ENCODE measurements at regions not wholly inside any gene's neighbourhood (a gene's known extent, or its start where the extent isn't known, plus 50 kb on each side); places are given as distances from the start of the nearest gene placed in this dataset.
A peak's percentile ranks its signal among the peaks of the same experiment; 100 is the strongest.

GRCh38 chr1:168391851-168392681, 111.4 kb downstream of the TBX19 start:
- no peak for TF ChIP-seq EP300 (IDR thresholded peaks at IDR 0.05)
- TF ChIP-seq POLR2AphosphoS5 (IDR thresholded peaks at IDR 0.05), result no peak
- TF ChIP-seq POLR2A (IDR thresholded peaks at IDR 0.05), result no peak
- no peak for TF ChIP-seq CTCF (IDR thresholded peaks at IDR 0.05)
- no peak for ATAC-seq
- 53 to 55% methylated on average over 7 of the region's 8 CpGs for WGBS, 2 donors (ENCODE audit: low coverage in 1 of 2)
- H3K36me3 ChIP-seq, result no peaks in the 10 kb centered on the region
- H3K9me3 ChIP-seq, result no peaks in the 10 kb centered on the region
- H3K4me1 ChIP-seq, result peaks cover 0 to 24% (median 0%) of the 10 kb centered on the region in 3 donors
- H3K4me3 ChIP-seq, result no peak overlapping the region
- no peaks in the 10 kb centered on the region for H3K27me3 ChIP-seq
- no peak overlapping the region for H3K27ac ChIP-seq

- H3K9me3 ChIP-seq, result no peaks in the 10 kb centered on the region
- H3K36me3 ChIP-seq, result no peaks in the 10 kb centered on the region
- peaks cover 0 to 23% (median 0%) of the 10 kb centered on the region in 3 donors for H3K4me1 ChIP-seq
- no peaks in the 10 kb centered on the region for H3K27me3 ChIP-seq
- no peak overlapping the region for H3K27ac ChIP-seq
- no peak overlapping the region for H3K4me3 ChIP-seq
- TF ChIP-seq POLR2AphosphoS5 (IDR thresholded peaks at IDR 0.05), result no peak
- TF ChIP-seq EP300 (IDR thresholded peaks at IDR 0.05), result no peak
- no peak for TF ChIP-seq CTCF (IDR thresholded peaks at IDR 0.05)
- no peak for TF ChIP-seq POLR2A (IDR thresholded peaks at IDR 0.05)
- 39 to 64% methylated on average over 2 of the region's 2 CpGs for WGBS, 2 donors (ENCODE audit: low coverage in 1 of 2)
- ATAC-seq, result no peak
These were observed 109.6 kb downstream of the TBX19 start for GRCh38 chr1:168390271-168390670.

- no peaks in the 10 kb centered on the region for H3K9me3 ChIP-seq
- no peak for ATAC-seq
- TF ChIP-seq POLR2AphosphoS5 (IDR thresholded peaks at IDR 0.05) (no peak), POLR2A (IDR thresholded peaks at IDR 0.05) (no peak), CTCF (IDR thresholded peaks at IDR 0.05) (no peak), EP300 (IDR thresholded peaks at IDR 0.05) (no peak)
- no peak overlapping the region for H3K27ac ChIP-seq
- H3K27me3 ChIP-seq, result no peaks in the 10 kb centered on the region
- H3K4me1 ChIP-seq, result peaks cover 0 to 20% (median 0%) of the 10 kb centered on the region in 3 donors
- WGBS, 2 donors (ENCODE audit: low coverage in 1 of 2), result 72 to 91% methylated on average over 4 to 5 of the region's 5 CpGs
- H3K36me3 ChIP-seq, result no peaks in the 10 kb centered on the region
- no peak overlapping the region for H3K4me3 ChIP-seq
These were observed 107.4 kb downstream of the TBX19 start for GRCh38 chr1:168387781-168388760.

- TF ChIP-seq POLR2A (IDR thresholded peaks at IDR 0.05), result no peak
- Histone ChIP-seq H3K27me3 (no peaks in the 10 kb centered on the region), H3K4me3 (peak overlapping the region in 1 of 2 donors; percentile 18), H3K9me3 (no peaks in the 10 kb centered on the region), H3K27ac (no peak overlapping the region), H3K36me3 (no peaks in the 10 kb centered on the region), H3K4me1 (peaks cover 0 to 10% (median 0%) of the 10 kb centered on the region in 3 donors)
- no peak for ATAC-seq
- 60 to 62% methylated on average over 6 to 9 of the region's 25 CpGs for WGBS, 2 donors (ENCODE audit: low coverage in 1 of 2)
These were observed 106.4 kb downstream of the TBX19 start for GRCh38 chr1:168386949-168387586.

- no peaks in the 10 kb centered on the region for H3K9me3 ChIP-seq
- no peaks in the 10 kb centered on the region for H3K27me3 ChIP-seq
- H3K36me3 ChIP-seq, result no peaks in the 10 kb centered on the region
- H3K4me1 ChIP-seq, result peaks cover 0 to 4% (median 0%) of the 10 kb centered on the region in 3 donors
- no peak overlapping the region for H3K27ac ChIP-seq
- TF ChIP-seq POLR2AphosphoS5 (IDR thresholded peaks at IDR 0.05) (no peak), POLR2A (IDR thresholded peaks at IDR 0.05) (no peak), EP300 (IDR thresholded peaks at IDR 0.05) (no peak), CTCF (IDR thresholded peaks at IDR 0.05) (no peak)
- no peak for ATAC-seq
- no peak overlapping the region for H3K4me3 ChIP-seq
- WGBS, 2 donors (ENCODE audit: low coverage in 1 of 2), result 66 to 94% methylated on average over 2 of the region's 2 CpGs
These were observed 105.8 kb downstream of the TBX19 start for GRCh38 chr1:168386492-168386891.

Data from gastroesophageal sphincter (tissue), 4 donors.